ENCODE measurements at regions not wholly inside any gene's neighbourhood (a gene's known extent, or its start where the extent isn't known, plus 50 kb on each side); places are given as distances from the start of the nearest gene placed in this dataset.

DNA sequence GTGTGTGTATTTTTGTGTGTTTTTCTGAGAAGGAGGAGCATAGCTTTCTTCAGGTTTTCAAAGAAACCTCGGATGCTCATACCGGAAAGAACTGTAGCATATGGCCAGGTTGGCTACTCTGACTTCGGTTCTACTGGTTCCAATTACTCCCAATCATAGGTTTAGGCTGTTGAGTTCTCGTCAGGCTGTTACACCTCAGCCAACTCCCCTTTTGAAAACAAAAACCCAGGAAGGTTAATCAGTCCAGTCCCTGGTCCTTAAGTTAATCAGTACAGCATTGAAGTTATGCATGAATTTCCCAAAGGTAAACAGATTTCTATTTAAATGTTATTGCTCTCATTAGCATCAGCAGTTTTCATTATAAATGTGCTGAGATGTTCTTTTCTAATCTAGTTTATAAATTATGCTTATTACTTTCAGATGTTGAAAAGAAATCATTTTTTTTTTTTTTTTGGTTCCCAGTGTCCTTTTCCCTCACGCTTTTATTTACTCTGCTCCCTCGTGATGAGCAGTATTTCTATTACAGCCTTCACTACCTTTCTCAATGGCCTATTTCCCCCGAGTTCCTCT lies 111.0 kb downstream of the NPIPB5 start:
- Histone ChIP-seq H3K9ac (ENCODE audit: insufficient read depth in 1 of 2, low read depth in 2 of 2, low read length in 2 of 2) (no peak overlapping the region), H3K4me1 (replicated peaks in 1 of 2; ENCODE audit: control insufficient read depth in 2 of 2, insufficient read depth in 2 of 2, low read length in 2 of 2) (peaks cover 0 to 5% of the 10 kb centered on the region in 2 experiments; a peak in 2 of 5 replicates), H3K9me1 (ENCODE audit: control insufficient read depth, insufficient read depth, low read length) (no peaks in the 10 kb centered on the region), H3K4me3 (no peak overlapping the region), H3K79me2 (ENCODE audit: control insufficient read depth, insufficient read depth, low read length) (no peaks in the 10 kb centered on the region), H4K20me1 (replicated peaks; ENCODE audit: control insufficient read depth, insufficient read depth, low read length) (no peaks in the 10 kb centered on the region; the same call in 1 of the 2 replicates), H3K4me2 (ENCODE audit: insufficient read depth, low read length) (no peak overlapping the region), H2AFZ (ENCODE audit: low read depth, low read length) (no peak overlapping the region), H3K27me3 (ENCODE audit: control insufficient read depth in 2 of 2, insufficient read depth in 2 of 2, low read length in 2 of 2) (peaks cover 34 to 52% of the 10 kb centered on the region in 2 experiments), H3K27ac (ENCODE audit: extremely low read depth, low read depth, low read length) (no peak overlapping the region), H3K9me3 (replicated peaks; ENCODE audit: control insufficient read depth, insufficient read depth, low read depth, low read length) (no peaks in the 10 kb centered on the region), H3K36me3 (ENCODE audit: control insufficient read depth, insufficient read depth, low read length) (no peaks in the 10 kb centered on the region)
- FAIRE-seq, result no peak
- in situ Hi-C loops (cut with MboI), result no loop called here
- no TSS peak for BruUV-seq (replicated peaks)
- ATAC-seq, result no peak
- no peak for DNase-seq (ENCODE audit: extremely low read depth in 1 of 4, low spot score in 3 of 4)
- ChIA-PET POLR2A (no interaction called here), CTCF (ENCODE audit: low intra/inter-chr PET ratio) (no interaction called here)
- intact Hi-C loops (cut with micrococcal nuclease), result no loop called here
- WGBS (ENCODE audit: insufficient coverage, low coverage, missing lambda C conversion rate), result 1% methylated on average over 7 of the region's 7 CpGs
- TF ChIP-seq C11orf30 (IDR thresholded peaks at IDR 0.05; ENCODE audit: low read depth), result 0 out of 2 replicates have a peak, but pooled peaks have one; percentile 14
- TF ChIP-seq BMI1 (IDR thresholded peaks at IDR 0.05; ENCODE audit: low read length), result 0 out of 2 replicates have a peak, but pooled peaks have one; percentile 14
- no peak for TF ChIP-seq PREB (CRISPR knock-in tag; IDR thresholded peaks at IDR 0.05)
- TF ChIP-seq, protein P1, sequence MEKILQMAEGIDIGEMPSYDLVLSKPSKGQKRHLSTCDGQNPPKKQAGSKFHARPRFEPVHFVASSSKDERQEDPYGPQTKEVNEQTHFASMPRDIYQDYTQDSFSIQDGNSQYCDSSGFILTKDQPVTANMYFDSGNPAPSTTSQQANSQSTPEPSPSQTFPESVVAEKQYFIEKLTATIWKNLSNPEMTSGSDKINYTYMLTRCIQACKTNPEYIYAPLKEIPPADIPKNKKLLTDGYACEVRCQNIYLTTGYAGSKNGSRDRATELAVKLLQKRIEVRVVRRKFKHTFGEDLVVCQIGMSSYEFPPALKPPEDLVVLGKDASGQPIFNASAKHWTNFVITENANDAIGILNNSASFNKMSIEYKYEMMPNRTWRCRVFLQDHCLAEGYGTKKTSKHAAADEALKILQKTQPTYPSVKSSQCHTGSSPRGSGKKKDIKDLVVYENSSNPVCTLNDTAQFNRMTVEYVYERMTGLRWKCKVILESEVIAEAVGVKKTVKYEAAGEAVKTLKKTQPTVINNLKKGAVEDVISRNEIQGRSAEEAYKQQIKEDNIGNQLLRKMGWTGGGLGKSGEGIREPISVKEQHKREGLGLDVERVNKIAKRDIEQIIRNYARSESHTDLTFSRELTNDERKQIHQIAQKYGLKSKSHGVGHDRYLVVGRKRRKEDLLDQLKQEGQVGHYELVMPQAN (IDR thresholded peaks at IDR 0.05; ENCODE audit: borderline replicate concordance), result no peak
- no peak for TF ChIP-seq ZNF239 (CRISPR knock-in tag; IDR thresholded peaks at IDR 0.05)
- TF ChIP-seq GABPB2 (CRISPR knock-in tag; conservative IDR thresholded peaks at IDR 0.05), result no peak
- no peak for TF ChIP-seq HCFC1 (IDR thresholded peaks at IDR 0.05; ENCODE audit: low read depth, low read length)
- no peak for TF ChIP-seq NR2C1 (IDR thresholded peaks at IDR 0.05)
- no peak for TF ChIP-seq NR2C1 (tag; IDR thresholded peaks at IDR 0.05)
- TF ChIP-seq POLR3A (IDR thresholded peaks at IDR 0.05; ENCODE audit: borderline replicate concordance, extremely low read depth, insufficient read depth, insufficient read length), result no peak
- TF ChIP-seq, protein P2, sequence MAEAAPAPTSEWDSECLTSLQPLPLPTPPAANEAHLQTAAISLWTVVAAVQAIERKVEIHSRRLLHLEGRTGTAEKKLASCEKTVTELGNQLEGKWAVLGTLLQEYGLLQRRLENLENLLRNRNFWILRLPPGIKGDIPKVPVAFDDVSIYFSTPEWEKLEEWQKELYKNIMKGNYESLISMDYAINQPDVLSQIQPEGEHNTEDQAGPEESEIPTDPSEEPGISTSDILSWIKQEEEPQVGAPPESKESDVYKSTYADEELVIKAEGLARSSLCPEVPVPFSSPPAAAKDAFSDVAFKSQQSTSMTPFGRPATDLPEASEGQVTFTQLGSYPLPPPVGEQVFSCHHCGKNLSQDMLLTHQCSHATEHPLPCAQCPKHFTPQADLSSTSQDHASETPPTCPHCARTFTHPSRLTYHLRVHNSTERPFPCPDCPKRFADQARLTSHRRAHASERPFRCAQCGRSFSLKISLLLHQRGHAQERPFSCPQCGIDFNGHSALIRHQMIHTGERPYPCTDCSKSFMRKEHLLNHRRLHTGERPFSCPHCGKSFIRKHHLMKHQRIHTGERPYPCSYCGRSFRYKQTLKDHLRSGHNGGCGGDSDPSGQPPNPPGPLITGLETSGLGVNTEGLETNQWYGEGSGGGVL (CRISPR knock-in tag; IDR thresholded peaks at IDR 0.05), result no peak
- no peak for TF ChIP-seq JUND (IDR thresholded peaks at IDR 0.05; ENCODE audit: borderline replicate concordance, low read depth, low read length)
- no peak for TF ChIP-seq JUND (tag; IDR thresholded peaks at IDR 0.05; ENCODE audit: borderline replicate concordance, low read depth, low read length)
- no peak for TF ChIP-seq PRPF4 (IDR thresholded peaks at IDR 0.05; ENCODE audit: insufficient read depth, low read depth, low read length, poor library complexity, severe bottlenecking)
- TF ChIP-seq ELF1 (tag; IDR thresholded peaks at IDR 0.05), result no peak
- TF ChIP-seq TBP (optimal IDR thresholded peaks at IDR 0.05; ENCODE audit: low read depth, low read length), result no peak
- TF ChIP-seq EP300 (IDR thresholded peaks at IDR 0.05; ENCODE audit: low read length), result no peak
- TF ChIP-seq, protein P3, sequence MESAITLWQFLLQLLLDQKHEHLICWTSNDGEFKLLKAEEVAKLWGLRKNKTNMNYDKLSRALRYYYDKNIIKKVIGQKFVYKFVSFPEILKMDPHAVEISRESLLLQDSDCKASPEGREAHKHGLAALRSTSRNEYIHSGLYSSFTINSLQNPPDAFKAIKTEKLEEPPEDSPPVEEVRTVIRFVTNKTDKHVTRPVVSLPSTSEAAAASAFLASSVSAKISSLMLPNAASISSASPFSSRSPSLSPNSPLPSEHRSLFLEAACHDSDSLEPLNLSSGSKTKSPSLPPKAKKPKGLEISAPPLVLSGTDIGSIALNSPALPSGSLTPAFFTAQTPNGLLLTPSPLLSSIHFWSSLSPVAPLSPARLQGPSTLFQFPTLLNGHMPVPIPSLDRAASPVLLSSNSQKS (CRISPR knock-in tag; IDR thresholded peaks at IDR 0.05), result no peak

Measured in K562 (cell line).